HL-60 (cell line): ENCODE measurements at regions not wholly inside any gene's neighbourhood (a gene's known extent, or its start where the extent isn't known, plus 50 kb on each side); places are given as distances from the start of the nearest gene placed in this dataset.

Source experiments
- DNase-seq, 2 experiments: peaks; one replicate each; pipeline ENCODE4 v3.0.0-alpha.2; 2010 to 2020; ENCODE audit warnings: low read depth in 1 of 2, low spot score in 1 of 2
- H3K27ac ChIP-seq: fragments of 250-450 bp; sonication (Bioruptor Pico); replicated peaks from 2 replicates; pipeline ENCODE4 v1.5.1; 2020; ENCODE audit warnings: mild to moderate bottlenecking, moderate library complexity
- H3K27me3 ChIP-seq: fragments of 250-450 bp; sonication (Bioruptor Pico); 2 replicates; pipeline ENCODE4 v1.5.1; 2021; ENCODE audit warnings: mild to moderate bottlenecking, moderate library complexity; ENCODE audit not compliant: insufficient read depth, poor library complexity, severe bottlenecking
- H3K4me3 ChIP-seq: replicated peaks from 2 replicates; pipeline ENCODE4 v1.5.1; 2011; ENCODE audit warnings: mild to moderate bottlenecking, control low read depth, low read length; ENCODE audit not compliant: insufficient read depth
- GABPA ChIP-seq: IDR thresholded peaks from 2 replicates; pipeline ENCODE4 v1.6.1; 2012; ENCODE audit warnings: low read depth
- POLR2AphosphoS5 ChIP-seq: IDR thresholded peaks from 2 replicates; pipeline ENCODE4 v1.6.1; 2012; ENCODE audit warnings: low read depth
- SPI1 ChIP-seq: IDR thresholded peaks from 2 replicates; pipeline ENCODE4 v1.6.1; 2012; ENCODE audit warnings: low read depth, mild to moderate bottlenecking, borderline replicate concordance
- TF ChIP-seq, protein P1 (sequence below): IDR thresholded peaks from one replicate; pipeline ENCODE4 v1.5.1; 2011; ENCODE audit warnings: low read length, control low read depth, inconsistent platforms; ENCODE audit not compliant: insufficient read depth
- TF ChIP-seq, protein P2 (sequence below): IDR thresholded peaks from 2 replicates; pipeline ENCODE4 v1.6.1; 2012; ENCODE audit warnings: low read depth; ENCODE audit not compliant: insufficient replicate concordance

DNA sequence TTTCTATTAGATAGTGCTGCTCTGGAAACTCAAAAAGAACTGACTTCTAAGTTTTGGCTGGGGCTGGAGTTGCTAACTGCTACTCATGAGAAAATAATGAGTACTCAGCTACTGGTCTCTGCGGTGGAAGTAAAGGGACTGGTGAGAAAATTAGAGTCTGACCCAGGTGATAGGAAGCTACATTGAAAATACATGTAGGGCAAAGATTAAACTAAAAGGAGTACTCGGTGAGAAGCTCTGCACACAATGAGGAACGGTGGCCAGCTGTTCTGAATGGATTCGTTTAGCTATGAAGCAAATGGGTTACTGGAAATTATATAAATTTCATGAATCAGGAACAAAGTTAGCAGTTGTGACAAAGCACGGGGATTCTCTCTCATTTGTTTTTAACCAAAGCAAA, 512.9 kb upstream of the SGO1 start:
- Histone ChIP-seq H3K27ac (no peak overlapping the region), H3K27me3 (no peaks in the 10 kb centered on the region), H3K4me3 (no peak overlapping the region)
- TF ChIP-seq SPI1, result no peak
- no peak for TF ChIP-seq POLR2AphosphoS5
- TF ChIP-seq, protein P1, sequence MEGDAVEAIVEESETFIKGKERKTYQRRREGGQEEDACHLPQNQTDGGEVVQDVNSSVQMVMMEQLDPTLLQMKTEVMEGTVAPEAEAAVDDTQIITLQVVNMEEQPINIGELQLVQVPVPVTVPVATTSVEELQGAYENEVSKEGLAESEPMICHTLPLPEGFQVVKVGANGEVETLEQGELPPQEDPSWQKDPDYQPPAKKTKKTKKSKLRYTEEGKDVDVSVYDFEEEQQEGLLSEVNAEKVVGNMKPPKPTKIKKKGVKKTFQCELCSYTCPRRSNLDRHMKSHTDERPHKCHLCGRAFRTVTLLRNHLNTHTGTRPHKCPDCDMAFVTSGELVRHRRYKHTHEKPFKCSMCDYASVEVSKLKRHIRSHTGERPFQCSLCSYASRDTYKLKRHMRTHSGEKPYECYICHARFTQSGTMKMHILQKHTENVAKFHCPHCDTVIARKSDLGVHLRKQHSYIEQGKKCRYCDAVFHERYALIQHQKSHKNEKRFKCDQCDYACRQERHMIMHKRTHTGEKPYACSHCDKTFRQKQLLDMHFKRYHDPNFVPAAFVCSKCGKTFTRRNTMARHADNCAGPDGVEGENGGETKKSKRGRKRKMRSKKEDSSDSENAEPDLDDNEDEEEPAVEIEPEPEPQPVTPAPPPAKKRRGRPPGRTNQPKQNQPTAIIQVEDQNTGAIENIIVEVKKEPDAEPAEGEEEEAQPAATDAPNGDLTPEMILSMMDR, result no peak
- no peak for TF ChIP-seq GABPA
- DNase-seq, result no peak

DNA sequence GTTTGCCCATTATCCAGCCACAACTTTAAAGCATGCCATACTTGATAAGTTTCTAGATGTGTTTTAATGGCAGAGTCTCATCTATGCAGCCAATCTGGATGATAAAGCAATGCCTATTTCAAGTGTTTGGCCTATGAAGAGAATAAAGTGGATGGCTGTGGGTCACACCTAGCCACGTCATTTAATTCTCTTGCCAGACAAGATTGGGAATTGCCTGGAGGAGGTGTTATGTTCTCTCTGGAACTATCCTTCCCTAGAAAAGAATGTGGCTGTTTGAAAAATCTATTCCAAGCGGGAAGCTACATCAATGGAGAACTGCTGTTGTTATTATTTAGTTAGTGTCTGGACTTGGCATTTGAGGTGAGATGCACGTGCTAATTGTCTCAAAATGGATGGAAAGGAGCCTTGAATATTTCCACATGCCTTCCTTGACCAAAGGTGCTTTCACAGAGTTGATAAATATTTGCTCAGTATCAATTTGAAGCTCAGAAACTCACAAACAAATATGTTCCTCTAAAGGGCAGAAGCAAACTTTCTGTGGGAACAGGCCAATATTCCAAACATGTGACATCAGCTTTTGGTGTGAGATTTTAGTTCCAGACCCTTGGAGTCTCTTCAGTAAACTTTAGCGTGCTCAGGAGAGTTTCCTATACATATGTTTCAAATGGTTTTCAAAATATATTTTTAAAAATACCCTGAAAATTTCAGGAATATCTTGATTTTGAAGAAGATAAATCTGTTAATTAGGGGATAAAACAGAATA, 510.6 kb upstream of the SGO1 start:
- DNase-seq, result no peak
- no peaks in the 10 kb centered on the region for H3K27me3 ChIP-seq
- TF ChIP-seq GABPA (no peak), POLR2AphosphoS5 (no peak)
- no peak overlapping the region for H3K4me3 ChIP-seq
- no peak overlapping the region for H3K27ac ChIP-seq

DNA sequence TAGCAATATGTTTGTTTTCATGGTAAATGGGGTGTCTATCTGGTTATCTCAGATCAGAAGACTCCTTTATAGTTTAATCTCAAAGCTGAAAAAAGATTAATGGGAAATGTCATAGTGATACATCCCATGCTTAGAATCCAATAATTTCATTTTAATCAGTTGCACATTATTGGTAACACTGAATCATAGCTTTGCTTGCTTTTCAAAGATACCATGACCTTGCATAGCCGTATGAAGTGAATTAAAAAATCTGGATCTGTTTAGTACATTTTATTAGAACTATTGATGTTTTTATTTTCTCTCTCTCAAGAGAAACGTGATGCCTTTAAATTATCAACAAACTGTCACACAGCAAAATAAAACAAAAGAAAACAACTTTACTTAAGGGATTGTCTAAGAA, 506.7 kb upstream of the SGO1 start:
- H3K27me3 ChIP-seq, result no peaks in the 10 kb centered on the region
- no peak for DNase-seq
- no peak overlapping the region for H3K27ac ChIP-seq
- no peak overlapping the region for H3K4me3 ChIP-seq
- TF ChIP-seq, protein P1, result no peak
- TF ChIP-seq, protein P2, sequence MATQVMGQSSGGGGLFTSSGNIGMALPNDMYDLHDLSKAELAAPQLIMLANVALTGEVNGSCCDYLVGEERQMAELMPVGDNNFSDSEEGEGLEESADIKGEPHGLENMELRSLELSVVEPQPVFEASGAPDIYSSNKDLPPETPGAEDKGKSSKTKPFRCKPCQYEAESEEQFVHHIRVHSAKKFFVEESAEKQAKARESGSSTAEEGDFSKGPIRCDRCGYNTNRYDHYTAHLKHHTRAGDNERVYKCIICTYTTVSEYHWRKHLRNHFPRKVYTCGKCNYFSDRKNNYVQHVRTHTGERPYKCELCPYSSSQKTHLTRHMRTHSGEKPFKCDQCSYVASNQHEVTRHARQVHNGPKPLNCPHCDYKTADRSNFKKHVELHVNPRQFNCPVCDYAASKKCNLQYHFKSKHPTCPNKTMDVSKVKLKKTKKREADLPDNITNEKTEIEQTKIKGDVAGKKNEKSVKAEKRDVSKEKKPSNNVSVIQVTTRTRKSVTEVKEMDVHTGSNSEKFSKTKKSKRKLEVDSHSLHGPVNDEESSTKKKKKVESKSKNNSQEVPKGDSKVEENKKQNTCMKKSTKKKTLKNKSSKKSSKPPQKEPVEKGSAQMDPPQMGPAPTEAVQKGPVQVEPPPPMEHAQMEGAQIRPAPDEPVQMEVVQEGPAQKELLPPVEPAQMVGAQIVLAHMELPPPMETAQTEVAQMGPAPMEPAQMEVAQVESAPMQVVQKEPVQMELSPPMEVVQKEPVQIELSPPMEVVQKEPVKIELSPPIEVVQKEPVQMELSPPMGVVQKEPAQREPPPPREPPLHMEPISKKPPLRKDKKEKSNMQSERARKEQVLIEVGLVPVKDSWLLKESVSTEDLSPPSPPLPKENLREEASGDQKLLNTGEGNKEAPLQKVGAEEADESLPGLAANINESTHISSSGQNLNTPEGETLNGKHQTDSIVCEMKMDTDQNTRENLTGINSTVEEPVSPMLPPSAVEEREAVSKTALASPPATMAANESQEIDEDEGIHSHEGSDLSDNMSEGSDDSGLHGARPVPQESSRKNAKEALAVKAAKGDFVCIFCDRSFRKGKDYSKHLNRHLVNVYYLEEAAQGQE, result no peak
- TF ChIP-seq GABPA (no peak), POLR2AphosphoS5 (no peak), SPI1 (no peak)

DNA sequence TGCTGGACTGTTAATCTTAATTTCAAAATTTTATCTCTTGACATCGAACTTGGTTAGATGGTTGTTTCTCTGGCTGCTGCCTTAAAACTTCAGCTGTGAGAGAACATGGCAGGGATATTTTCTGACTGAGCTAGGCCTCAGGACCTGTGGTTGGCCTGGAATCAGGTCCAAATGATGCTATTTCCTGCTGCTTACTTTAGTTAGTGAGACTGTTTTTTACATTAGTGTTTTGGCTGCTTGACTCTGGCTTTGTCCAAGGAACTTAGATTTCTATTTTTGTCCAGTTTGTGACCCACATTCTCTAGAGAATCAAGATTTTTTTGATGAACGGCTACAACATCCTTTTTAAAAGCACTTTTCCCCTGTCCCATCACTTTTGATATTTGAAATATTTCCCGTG, 497.9 kb upstream of the SGO1 start:
- no peak for TF ChIP-seq SPI1
- TF ChIP-seq, protein P1, result no peak
- no peak for TF ChIP-seq GABPA
- TF ChIP-seq, protein P2, result no peak
- no peak for TF ChIP-seq POLR2AphosphoS5
- no peak for DNase-seq
- no peak overlapping the region for H3K27ac ChIP-seq
- no peak overlapping the region for H3K4me3 ChIP-seq
- H3K27me3 ChIP-seq, result no peaks in the 10 kb centered on the region
